GM12874 (cell line): ENCODE measurements at regions not wholly inside any gene's neighbourhood (a gene's known extent, or its start where the extent isn't known, plus 50 kb on each side); places are given as distances from the start of the nearest gene placed in this dataset.

ENCODE experiments used
- CTCF ChIP-seq: IDR thresholded peaks from 2 replicates; pipeline ENCODE4 v1.5.1; 2011; ENCODE audit warnings: low read depth, mild to moderate bottlenecking, control low read depth, low read length, moderate library complexity; ENCODE audit not compliant: insufficient read depth

GRCh38 chr4:82231806-82232205, 142.0 kb downstream of the HNRNPD start:
- TF ChIP-seq CTCF = no peak

- no peak for TF ChIP-seq CTCF
Measured at GRCh38 chr4:82230306-82230705, 143.5 kb downstream of the HNRNPD start.

GRCh38 chr4:82225030-82225429, 148.8 kb downstream of the HNRNPD start:
- TF ChIP-seq CTCF = no peak

GRCh38 chr4:82223715-82224114, 150.1 kb downstream of the HNRNPD start:
- TF ChIP-seq CTCF = no peak

GRCh38 chr4:82219346-82219745, 154.4 kb downstream of the HNRNPD start:
- TF ChIP-seq CTCF = no peak

- TF ChIP-seq CTCF = peak; percentile 29
Measured at GRCh38 chr4:82217986-82218715, 155.6 kb downstream of the HNRNPD start.

GRCh38 chr4:82216219-82216618, 157.6 kb downstream of the HNRNPD start:
- TF ChIP-seq CTCF = no peak
